ENCODE measurements at regions not wholly inside any gene's neighbourhood (a gene's known extent, or its start where the extent isn't known, plus 50 kb on each side); places are given as distances from the start of the nearest gene placed in this dataset.
A peak's percentile ranks its signal among the peaks of the same experiment; 100 is the strongest.
"Not testable (repeated sequence)": the region's sequence is repeated elsewhere in the genome, so short reads cannot be mapped to it uniquely, and the experiment has no call there.

- DNase-seq (ENCODE audit: low read depth in 2 of 2): no peak
Measured at GRCh38 chr2:52717836-52718235, 1049.8 kb upstream of the CHAC2 start.

- no peak for DNase-seq (ENCODE audit: low read depth in 2 of 2)
Measured at GRCh38 chr2:52710810-52711618, 1056.6 kb upstream of the CHAC2 start.

GRCh38 chr2:52704251-52704650 lies 1063.4 kb upstream of the CHAC2 start:
- DNase-seq (ENCODE audit: low read depth in 2 of 2): no peak

- DNase-seq (ENCODE audit: low read depth in 2 of 2): no peak
Measured at GRCh38 chr2:52703004-52703403, 1064.6 kb upstream of the CHAC2 start.

GRCh38 chr2:52698408-52698807 lies 1069.2 kb upstream of the CHAC2 start:
- DNase-seq (ENCODE audit: low read depth in 2 of 2): no peak

GRCh38 chr2:52697690-52698089 lies 1069.9 kb upstream of the CHAC2 start:
- DNase-seq (ENCODE audit: low read depth in 2 of 2): no peak

- no peak for DNase-seq (ENCODE audit: low read depth in 2 of 2)
Measured at GRCh38 chr2:52695731-52696130, 1071.9 kb upstream of the CHAC2 start.

GRCh38 chr2:52686935-52687334 lies 1080.7 kb upstream of the CHAC2 start:
- DNase-seq (ENCODE audit: low read depth in 2 of 2): no peak

- DNase-seq (ENCODE audit: low read depth in 2 of 2): no peak
Measured at GRCh38 chr2:52676056-52676455, 1091.5 kb upstream of the CHAC2 start.

- DNase-seq (ENCODE audit: low read depth in 2 of 2): no peak
Measured at GRCh38 chr2:52668724-52669123, 1098.9 kb upstream of the CHAC2 start.

GRCh38 chr2:52659546-52659945 lies 1108.1 kb upstream of the CHAC2 start:
- peak; percentile 8 to 19 for DNase-seq (ENCODE audit: low read depth in 2 of 2)

GRCh38 chr2:52658598-52658997 lies 1109.0 kb upstream of the CHAC2 start:
- peak; percentile 78 to 86 for DNase-seq (ENCODE audit: low read depth in 2 of 2)

- no peak for DNase-seq (ENCODE audit: low read depth in 2 of 2)
Measured at GRCh38 chr2:52639692-52640091, 1127.9 kb upstream of the CHAC2 start.

GRCh38 chr2:52632543-52632942 lies 1135.1 kb upstream of the CHAC2 start:
- DNase-seq (ENCODE audit: low read depth in 2 of 2): no peak

- no peak for DNase-seq (ENCODE audit: low read depth in 2 of 2)
Measured at GRCh38 chr2:52629944-52630343, 1137.7 kb upstream of the CHAC2 start.

GRCh38 chr2:52629531-52629930 lies 1138.1 kb upstream of the CHAC2 start:
- DNase-seq (ENCODE audit: low read depth in 2 of 2): no peak

- DNase-seq (ENCODE audit: low read depth in 2 of 2): no peak
Measured at GRCh38 chr2:52622266-52622665, 1145.3 kb upstream of the CHAC2 start.

GRCh38 chr2:52613064-52613463 lies 1154.5 kb upstream of the CHAC2 start:
- no peak for DNase-seq (ENCODE audit: low read depth in 2 of 2)

GRCh38 chr2:52611759-52612158 lies 1155.8 kb upstream of the CHAC2 start:
- no peak for DNase-seq (ENCODE audit: low read depth in 2 of 2)

GRCh38 chr2:52608030-52608429 lies 1159.6 kb upstream of the CHAC2 start:
- no peak for DNase-seq (ENCODE audit: low read depth in 2 of 2)

GRCh38 chr2:52597346-52597745 lies 1170.3 kb upstream of the CHAC2 start:
- DNase-seq (ENCODE audit: low read depth in 2 of 2): no peak

GRCh38 chr2:52594026-52594425 lies 1173.6 kb upstream of the CHAC2 start:
- no peak for DNase-seq (ENCODE audit: low read depth in 2 of 2)

GRCh38 chr2:52584071-52584470 lies 1183.5 kb upstream of the CHAC2 start:
- DNase-seq (ENCODE audit: low read depth in 2 of 2): not testable (repeated sequence)

GRCh38 chr2:52572469-52572894 lies 1195.1 kb upstream of the CHAC2 start:
- no peak for DNase-seq (ENCODE audit: low read depth in 2 of 2)

Data from fibroblast of skin of left biceps (primary cell).